OCI-LY3 (cell line): ENCODE measurements at regions not wholly inside any gene's neighbourhood (a gene's known extent, or its start where the extent isn't known, plus 50 kb on each side); places are given as distances from the start of the nearest gene placed in this dataset.

Experiments used
- H2AFZ ChIP-seq: fragments of 200-600, 300-600 bp; shearing (Covaris generic); 2 replicates; pipeline ENCODE4 v1.6.0; 2014; ENCODE audit warnings: antibody characterized with exemption, low read depth, low read length
- H3K27ac ChIP-seq: fragments of 200-600, 300-600 bp; sonication (generic); 2 replicates; pipeline ENCODE4 v1.5.1; 2014; ENCODE audit warnings: mild to moderate bottlenecking, low read length, moderate library complexity, mixed read lengths
- H3K27me3 ChIP-seq: fragments of 200-600, 300-600 bp; sonication (generic); 2 replicates; pipeline ENCODE4 v1.6.1; 2014; ENCODE audit warnings: low read depth, low read length, mixed read lengths
- H3K36me3 ChIP-seq: fragments of 200-600, 300-600 bp; sonication (generic); replicated peaks from 2 replicates; pipeline ENCODE3; 2014; ENCODE audit warnings: low read depth, low read length, mixed read lengths
- H3K4me1 ChIP-seq: fragments of 300-600, 200-600 bp; sonication (generic); 2 replicates; pipeline ENCODE4 v1.6.1; 2014; ENCODE audit warnings: low read length, mixed read lengths
- H3K4me2 ChIP-seq: fragments of 200-600, 300-600 bp; sonication (generic); 2 replicates; pipeline ENCODE4 v1.6.1; 2014; ENCODE audit warnings: low read length, mixed read lengths
- H3K4me3 ChIP-seq: fragments of 300-600, 200-600 bp; sonication (generic); 2 replicates; pipeline ENCODE4 v1.5.1; 2014; ENCODE audit warnings: antibody characterized with exemption, mild to moderate bottlenecking, low read length, moderate library complexity
- H3K79me2 ChIP-seq: fragments of 300-600, 200-600 bp; shearing (Covaris generic); 2 replicates; pipeline ENCODE4 v1.6.1; 2014; ENCODE audit warnings: mild to moderate bottlenecking, low read length, mixed read lengths
- H3K9ac ChIP-seq: fragments of 300-600, 200-600 bp; shearing (Covaris generic); 2 replicates; pipeline ENCODE4 v1.6.0; 2014; ENCODE audit warnings: mild to moderate bottlenecking, low read length, moderate library complexity
- H3K9me3 ChIP-seq: fragments of 200-600, 300-600 bp; shearing (Covaris generic); 2 replicates; pipeline ENCODE4 v1.6.1; 2014; ENCODE audit warnings: low read length, mixed read lengths; ENCODE audit not compliant: insufficient read depth
- H4K20me1 ChIP-seq: fragments of 200-600, 300-600 bp; sonication (generic); 2 replicates; pipeline ENCODE4 v1.6.1; 2016; ENCODE audit warnings: low read length, mixed read lengths; ENCODE audit not compliant: insufficient read depth
- EZH2phosphoT487 ChIP-seq: fragments of 200-600 bp; shearing (Covaris generic); IDR thresholded peaks from 2 replicates; pipeline ENCODE4 v1.6.1; 2018; ENCODE audit warnings: antibody characterized with exemption, mixed run types, low read depth
- TF ChIP-seq, protein P1 (sequence below): fragments of 200-600, 300-600 bp; sonication (generic); IDR thresholded peaks from 2 replicates; pipeline ENCODE4 v1.5.1; 2014; ENCODE audit warnings: antibody characterized with exemption, low read length, low read depth

DNA sequence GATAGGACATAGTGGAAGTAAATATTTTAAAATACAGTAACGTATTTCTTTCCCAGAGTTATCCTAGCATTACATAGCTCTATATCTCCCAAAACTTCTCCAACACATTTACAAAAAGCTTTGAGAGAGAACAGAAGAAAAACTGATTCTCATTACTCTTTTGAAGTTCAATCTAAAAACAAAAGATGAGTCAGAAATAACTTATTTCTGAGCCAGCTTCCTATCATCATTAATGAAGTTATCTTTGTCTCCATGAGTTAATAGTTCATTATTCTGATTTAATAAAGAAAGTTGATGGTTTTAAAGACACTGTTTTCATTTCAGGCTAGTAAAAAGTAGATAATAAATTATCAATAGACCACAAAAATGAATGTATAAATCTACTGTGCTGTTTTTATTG is 446.7 kb upstream of the SPRY2 start:
- no peak overlapping the region for H3K4me3 ChIP-seq
- H3K27ac ChIP-seq, result no peak overlapping the region
- no peak overlapping the region for H2AFZ ChIP-seq
- no peaks in the 10 kb centered on the region for H3K9me3 ChIP-seq
- no peak overlapping the region for H3K9ac ChIP-seq
- H3K4me1 ChIP-seq, result no peaks in the 10 kb centered on the region
- no peaks in the 10 kb centered on the region for H4K20me1 ChIP-seq
- H3K27me3 ChIP-seq, result no peaks in the 10 kb centered on the region
- TF ChIP-seq EZH2phosphoT487, result no peak
- TF ChIP-seq, protein P1, sequence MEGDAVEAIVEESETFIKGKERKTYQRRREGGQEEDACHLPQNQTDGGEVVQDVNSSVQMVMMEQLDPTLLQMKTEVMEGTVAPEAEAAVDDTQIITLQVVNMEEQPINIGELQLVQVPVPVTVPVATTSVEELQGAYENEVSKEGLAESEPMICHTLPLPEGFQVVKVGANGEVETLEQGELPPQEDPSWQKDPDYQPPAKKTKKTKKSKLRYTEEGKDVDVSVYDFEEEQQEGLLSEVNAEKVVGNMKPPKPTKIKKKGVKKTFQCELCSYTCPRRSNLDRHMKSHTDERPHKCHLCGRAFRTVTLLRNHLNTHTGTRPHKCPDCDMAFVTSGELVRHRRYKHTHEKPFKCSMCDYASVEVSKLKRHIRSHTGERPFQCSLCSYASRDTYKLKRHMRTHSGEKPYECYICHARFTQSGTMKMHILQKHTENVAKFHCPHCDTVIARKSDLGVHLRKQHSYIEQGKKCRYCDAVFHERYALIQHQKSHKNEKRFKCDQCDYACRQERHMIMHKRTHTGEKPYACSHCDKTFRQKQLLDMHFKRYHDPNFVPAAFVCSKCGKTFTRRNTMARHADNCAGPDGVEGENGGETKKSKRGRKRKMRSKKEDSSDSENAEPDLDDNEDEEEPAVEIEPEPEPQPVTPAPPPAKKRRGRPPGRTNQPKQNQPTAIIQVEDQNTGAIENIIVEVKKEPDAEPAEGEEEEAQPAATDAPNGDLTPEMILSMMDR, result no peak
- no peak overlapping the region for H3K4me2 ChIP-seq
- no peaks in the 10 kb centered on the region for H3K79me2 ChIP-seq
- no peaks in the 10 kb centered on the region for H3K36me3 ChIP-seq

DNA sequence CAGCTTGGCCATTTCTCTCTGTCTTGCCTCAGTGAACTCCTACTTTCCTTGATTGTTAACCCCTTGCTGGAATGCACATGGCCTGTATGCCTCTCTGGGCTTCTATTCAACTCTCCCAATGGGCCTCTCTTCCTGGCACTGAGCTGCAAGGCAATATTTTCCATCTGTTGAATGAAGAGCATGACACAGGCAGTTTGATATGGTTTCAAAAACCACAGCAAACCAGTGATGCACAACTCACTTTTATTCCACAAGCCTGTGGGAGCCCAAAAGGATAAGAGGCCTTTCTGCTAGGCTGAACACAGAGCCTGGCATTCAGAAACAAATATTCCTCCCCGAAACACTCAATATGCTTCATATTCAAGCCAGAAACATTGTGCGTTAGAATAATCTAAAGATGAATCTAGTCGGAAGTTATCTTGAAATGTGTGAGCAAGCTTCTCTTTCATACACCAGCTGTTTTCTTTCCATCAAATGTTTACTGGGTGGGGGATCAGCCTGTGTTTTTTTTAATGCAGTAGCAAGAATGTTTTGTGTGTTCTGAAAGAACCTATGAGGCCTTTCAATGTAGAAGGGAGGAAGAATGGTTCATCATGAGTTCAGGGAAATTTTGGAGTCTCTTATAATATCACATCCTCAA is 443.1 kb upstream of the SPRY2 start:
- H3K79me2 ChIP-seq, result no peaks in the 10 kb centered on the region
- no peaks in the 10 kb centered on the region for H4K20me1 ChIP-seq
- no peak overlapping the region for H3K4me2 ChIP-seq
- H3K9me3 ChIP-seq, result no peaks in the 10 kb centered on the region
- no peak overlapping the region for H3K4me3 ChIP-seq
- no peaks in the 10 kb centered on the region for H3K4me1 ChIP-seq
- no peak overlapping the region for H2AFZ ChIP-seq
- no peak overlapping the region for H3K27ac ChIP-seq
- no peak for TF ChIP-seq EZH2phosphoT487
- TF ChIP-seq, protein P1, result no peak
- no peak overlapping the region for H3K9ac ChIP-seq
- H3K27me3 ChIP-seq, result no peaks in the 10 kb centered on the region
- no peaks in the 10 kb centered on the region for H3K36me3 ChIP-seq

DNA sequence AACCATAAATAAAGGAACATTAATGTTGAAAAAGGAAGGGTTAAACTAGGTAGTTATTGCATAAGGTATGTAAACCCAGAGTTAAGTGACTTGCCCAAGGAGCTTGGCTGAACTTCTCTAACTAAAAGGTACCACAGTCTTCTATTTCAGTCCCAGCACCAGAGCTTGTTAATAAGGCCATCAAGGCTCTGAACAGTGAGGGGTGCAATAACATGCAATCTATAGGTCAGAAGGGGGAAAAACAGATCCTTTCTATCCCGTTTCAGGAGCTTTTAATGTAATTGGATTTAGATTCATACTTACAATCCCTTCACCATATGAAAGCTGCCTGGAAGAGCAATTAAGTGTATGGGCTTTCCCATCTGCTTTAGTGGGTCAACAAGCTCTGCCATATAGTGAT is 441.5 kb upstream of the SPRY2 start:
- H3K27ac ChIP-seq, result no peak overlapping the region
- H3K36me3 ChIP-seq, result no peaks in the 10 kb centered on the region
- TF ChIP-seq, protein P1, result no peak
- no peak for TF ChIP-seq EZH2phosphoT487
- H3K9me3 ChIP-seq, result no peaks in the 10 kb centered on the region
- H3K9ac ChIP-seq, result no peak overlapping the region
- H3K4me1 ChIP-seq, result no peaks in the 10 kb centered on the region
- H3K27me3 ChIP-seq, result no peaks in the 10 kb centered on the region
- H2AFZ ChIP-seq, result no peak overlapping the region
- no peak overlapping the region for H3K4me2 ChIP-seq
- no peaks in the 10 kb centered on the region for H3K79me2 ChIP-seq
- H3K4me3 ChIP-seq, result no peak overlapping the region
- H4K20me1 ChIP-seq, result no peaks in the 10 kb centered on the region

DNA sequence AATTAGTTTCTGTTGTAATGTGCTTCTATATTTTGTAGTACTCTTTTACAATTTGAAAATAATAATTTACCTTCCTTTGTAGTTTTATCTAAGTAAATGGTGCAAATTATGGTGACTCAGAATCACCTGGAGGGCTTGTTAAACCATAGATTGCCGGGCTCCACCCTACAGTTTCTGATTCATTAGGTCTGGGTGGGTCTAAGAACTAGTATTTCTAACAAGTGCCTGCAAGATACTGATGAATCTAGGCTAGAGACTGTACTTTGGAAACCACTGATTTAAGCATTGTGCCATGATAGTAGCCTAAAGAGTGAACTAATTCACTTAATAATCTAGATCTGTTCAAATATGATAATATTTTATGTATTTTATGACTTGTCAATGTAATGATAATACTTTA is 437.4 kb upstream of the SPRY2 start:
- no peak overlapping the region for H3K4me2 ChIP-seq
- H3K79me2 ChIP-seq, result no peaks in the 10 kb centered on the region
- TF ChIP-seq, protein P1, result no peak
- no peak for TF ChIP-seq EZH2phosphoT487

More for the DNA sequence above, 437.4 kb upstream of the SPRY2 start:
- no peak overlapping the region for H3K27ac ChIP-seq
- H3K27me3 ChIP-seq, result no peaks in the 10 kb centered on the region
- no peak overlapping the region for H3K9ac ChIP-seq
- H4K20me1 ChIP-seq, result no peaks in the 10 kb centered on the region
- H3K9me3 ChIP-seq, result no peaks in the 10 kb centered on the region
- no peak overlapping the region for H3K4me3 ChIP-seq
- H3K36me3 ChIP-seq, result no peaks in the 10 kb centered on the region
- H2AFZ ChIP-seq, result no peak overlapping the region
- H3K4me1 ChIP-seq, result no peaks in the 10 kb centered on the region
